SK-N-SH (cell line): ENCODE measurements at regions not wholly inside any gene's neighbourhood (a gene's known extent, or its start where the extent isn't known, plus 50 kb on each side); places are given as distances from the start of the nearest gene placed in this dataset.

Experiments
- CTCF ChIA-PET: fragments of 300-600, 350-600 bp; formaldehyde crosslinking; extraction: SDS; loops from one replicate; lab custom pipeline; 2021; lab: Yijun Ruan, JAX
- POLR2A ChIA-PET: fragments of 350-600 bp; sonication (Branson Sonifier 250); formaldehyde crosslinking; extraction: SDS; loops from one replicate; lab custom pipeline; 2020; ENCODE audit warnings: antibody characterized with exemption, inconsistent platforms; lab: Yijun Ruan, JAX
- DNase-seq: peaks from one replicate; pipeline ENCODE4 v3.0.0; 2012
- H2AFZ ChIP-seq: fragments of 200-600 bp; sonication (generic); 2 replicates; pipeline ENCODE4 v1.8.1; 2016; ENCODE audit warnings: antibody characterized with exemption, mild to moderate bottlenecking, low read depth
- H3F3A ChIP-seq: fragments of 200-600 bp; sonication (generic); replicated peaks from 2 replicates; pipeline ENCODE3; 2016; ENCODE audit warnings: antibody characterized with exemption, mild to moderate bottlenecking; ENCODE audit not compliant: insufficient read depth
- H3K27ac ChIP-seq, 2 experiments: fragments of 200-500 bp in 1 of 2; fragments of 200-600 bp in 1 of 2; sonication (Bioruptor generic) in 1 of 2; sonication (generic), shearing (Covaris generic) in 1 of 2; 2 replicates each; pipeline versions ENCODE4 v1.5.1 to v1.6.1; 2014 to 2016; ENCODE audit warnings: low read depth in 2 of 2, inconsistent platforms in 1 of 2, low read length in 1 of 2, mild to moderate bottlenecking in 1 of 2, mixed read lengths in 1 of 2
- H3K27me3 ChIP-seq: fragments of 200-600 bp; sonication (generic), shearing (Covaris generic); 2 replicates; pipeline ENCODE4 v1.6.1; 2016; ENCODE audit warnings: mixed run types; ENCODE audit not compliant: insufficient read depth
- H3K36me3 ChIP-seq, 2 experiments: fragments of 200-500 bp in 1 of 2; fragments of 200-600 bp in 1 of 2; sonication (Bioruptor generic) in 1 of 2; sonication (generic) in 1 of 2; replicated peaks in 1 of 2; 2 replicates each; pipeline versions ENCODE3 to v1.5.1; 2014 to 2016; ENCODE audit warnings: low read length in 1 of 2, mild to moderate bottlenecking in 1 of 2; ENCODE audit not compliant: insufficient read depth in 2 of 2, control insufficient read depth in 1 of 2
- H3K4me1 ChIP-seq, 2 experiments: fragments of 200-500 bp in 1 of 2; fragments of 200-600 bp in 1 of 2; sonication (Bioruptor generic) in 1 of 2; sonication (generic), shearing (Covaris generic) in 1 of 2; 2 replicates each; pipeline versions ENCODE4 v1.5.1 to v1.6.1; 2014 to 2016; ENCODE audit warnings: low read depth in 1 of 2, low read length in 1 of 2, mixed run types in 1 of 2; ENCODE audit not compliant: insufficient read depth in 2 of 2, control insufficient read depth in 1 of 2
- H3K4me2 ChIP-seq: fragments of 200-600 bp; sonication (generic), shearing (Covaris generic); 2 replicates; pipeline ENCODE4 v1.6.1; 2017; ENCODE audit warnings: mixed run types
- H3K4me3 ChIP-seq, 2 experiments: fragments of 200-500 bp in 1 of 2; fragments of 200-600 bp in 1 of 2; sonication (Bioruptor generic) in 1 of 2; sonication (generic), shearing (Covaris generic) in 1 of 2; 2 replicates each; pipeline versions ENCODE4 v1.5.1 to v1.8.1; 2014 to 2016; ENCODE audit warnings: low read depth in 2 of 2, inconsistent platforms in 1 of 2, low read length in 1 of 2, mild to moderate bottlenecking in 1 of 2, mixed read lengths in 1 of 2, moderate library complexity in 1 of 2
- H3K79me2 ChIP-seq: fragments of 200-600 bp; sonication (generic); 2 replicates; pipeline ENCODE4 v1.8.1; 2017; ENCODE audit warnings: mild to moderate bottlenecking; ENCODE audit not compliant: insufficient read depth
- H3K9ac ChIP-seq: fragments of 200-600 bp; sonication (generic); 2 replicates; pipeline ENCODE4 v1.6.1; 2017; ENCODE audit warnings: mixed run types
- H3K9me2 ChIP-seq: fragments of 200-600 bp; sonication (generic); 2 replicates; pipeline ENCODE4 v1.6.1; 2017; ENCODE audit warnings: mixed run types
- H3K9me3 ChIP-seq: fragments of 200-600 bp; sonication (generic); 2 replicates; pipeline ENCODE4 v1.6.1; 2017; ENCODE audit warnings: mixed run types, mild to moderate bottlenecking, moderate library complexity
- H4K20me1 ChIP-seq: fragments of 200-600 bp; sonication (generic); 2 replicates; pipeline ENCODE4 v1.6.1; 2017; ENCODE audit warnings: mild to moderate bottlenecking, mixed run types; ENCODE audit not compliant: insufficient read depth
- CTCF ChIP-seq: fragments of 200-600 bp; sonication (generic); IDR thresholded peaks from 2 replicates; pipeline ENCODE4 v1.6.1; 2017; ENCODE audit warnings: antibody characterized with exemption, mild to moderate bottlenecking, moderate library complexity
- ELF1 ChIP-seq: IDR thresholded peaks from 2 replicates; pipeline ENCODE4 v1.4.0; 2012
- EP300 ChIP-seq, 2 experiments: IDR thresholded peaks; 2 replicates each; pipeline versions ENCODE4 v1.4.0 to v1.6.1; 2012; ENCODE audit warnings: borderline replicate concordance in 1 of 2, low read depth in 1 of 2, low read length in 1 of 2
- FOSL2 ChIP-seq: IDR thresholded peaks from 2 replicates; pipeline ENCODE4 v1.4.0; 2012; ENCODE audit warnings: low read depth, mild to moderate bottlenecking, moderate library complexity, borderline replicate concordance
- GABPA ChIP-seq: IDR thresholded peaks from 2 replicates; pipeline ENCODE4 v1.4.0; 2012; ENCODE audit warnings: low read depth, mild to moderate bottlenecking
- GATA2 ChIP-seq: sonication (generic); formaldehyde crosslinking; IDR thresholded peaks from 2 replicates; pipeline ENCODE4 v1.5.0; 2020; ENCODE audit warnings: mild to moderate bottlenecking, missing genetic modification reagents
- MAX ChIP-seq: IDR thresholded peaks from 2 replicates; pipeline ENCODE4 v1.4.0; 2012; ENCODE audit warnings: low read depth
- MEF2A ChIP-seq: IDR thresholded peaks from 2 replicates; pipeline ENCODE4 v1.4.0; 2012; ENCODE audit warnings: low read depth, borderline replicate concordance
- NRF1 ChIP-seq: IDR thresholded peaks from 2 replicates; pipeline ENCODE4 v1.6.1; 2012; ENCODE audit warnings: low read depth, mild to moderate bottlenecking, low read length
- PBX3 ChIP-seq: IDR thresholded peaks from 2 replicates; pipeline ENCODE4; 2012
- POLR2AphosphoS5 ChIP-seq: IDR thresholded peaks from 2 replicates; pipeline ENCODE4 v1.6.1; 2012; ENCODE audit warnings: low read depth, low read length
- RAD21 ChIP-seq: IDR thresholded peaks from 2 replicates; pipeline ENCODE4 v1.6.1; 2012; ENCODE audit warnings: mild to moderate bottlenecking, low read length
- RCOR1 ChIP-seq: fragments of 150-350 bp; IDR thresholded peaks from 2 replicates; pipeline ENCODE4 v1.6.1; 2017; ENCODE audit warnings: antibody characterized with exemption, low read length
- REST ChIP-seq: IDR thresholded peaks from 2 replicates; pipeline ENCODE4 v1.6.1; 2012; ENCODE audit warnings: mild to moderate bottlenecking, low read depth, low read length, moderate library complexity
- RXRA ChIP-seq: IDR thresholded peaks from 2 replicates; pipeline ENCODE4 v1.4.0; 2012; ENCODE audit warnings: low read depth, mild to moderate bottlenecking, borderline replicate concordance
- SMC3 ChIP-seq: IDR thresholded peaks from 2 replicates; pipeline ENCODE4 v1.6.1; 2012; ENCODE audit warnings: low read depth, low read length, improper control_type of control experiment
- WGBS: methylation state at CpG from one replicate; pipeline ENCODE4 v1.1.6; 2017; ENCODE audit warnings: low lambda C conversion rate; 5-methylcytosine and 5-hydroxymethylcytosine counted together

GRCh38 chr4:156169861-156170260, 216.2 kb upstream of the CTSO start:
- no peak overlapping the region for H3K4me3 ChIP-seq
- no peak overlapping the region for H3K27ac ChIP-seq
- TF ChIP-seq SMC3 (no peak), EP300 (IDR thresholded peaks at IDR 0.05; ENCODE audit: borderline replicate concordance in 1 of 2, low read depth in 1 of 2, low read length in 1 of 2) (no peak), RCOR1 (no peak)
- H3K36me3 ChIP-seq: no peaks in the 10 kb centered on the region
- H3K9me2 ChIP-seq: no peaks in the 10 kb centered on the region
- ChIA-PET POLR2A (no interaction called here), CTCF (interaction anchor here (0.7 to 2.0 kb wide), 2 partner anchors 8 to 18 kb away, joined by 3 to 5 read pairs; no protein-coding TSS in a partner anchor)
- no peaks in the 10 kb centered on the region for H3K4me1 ChIP-seq
- no peaks in the 10 kb centered on the region for H3K9me3 ChIP-seq
- H2AFZ ChIP-seq: 0 out of 2 replicates have a peak overlapping the region, but pooled peaks have one; percentile 48
- no peaks in the 10 kb centered on the region for H3K79me2 ChIP-seq
- peaks cover 3% of the 10 kb centered on the region for H3F3A ChIP-seq
- no peak overlapping the region for H3K4me2 ChIP-seq
- WGBS: 26% methylated on average over 2 of the region's 2 CpGs
- no peak for DNase-seq
- no peak overlapping the region for H3K9ac ChIP-seq
- no peaks in the 10 kb centered on the region for H3K27me3 ChIP-seq
- no peaks in the 10 kb centered on the region for H4K20me1 ChIP-seq

- H4K20me1 ChIP-seq: no peaks in the 10 kb centered on the region
- DNase-seq: no peak
- H3K79me2 ChIP-seq: no peaks in the 10 kb centered on the region
- peaks cover 3% of the 10 kb centered on the region for H3F3A ChIP-seq
- no peaks in the 10 kb centered on the region for H3K9me3 ChIP-seq
- TF ChIP-seq FOSL2 (no peak), REST (no peak), EP300 (IDR thresholded peaks at IDR 0.05; ENCODE audit: borderline replicate concordance in 1 of 2, low read depth in 1 of 2, low read length in 1 of 2) (no peak), GATA2 (CRISPR knock-in tag) (no peak), PBX3 (no peak), RXRA (no peak), ELF1 (no peak), NRF1 (no peak), CTCF (peak; percentile 64), POLR2AphosphoS5 (no peak), RAD21 (peak; percentile 63), MAX (no peak), MEF2A (no peak), GABPA (no peak), SMC3 (peak; percentile 49; the same call in 1 of the 2 replicates)
- TF ChIP-seq, all 33 proteins: peak for 3
- 7% methylated on average over 3 of the region's 3 CpGs for WGBS
- ChIA-PET CTCF (interaction anchor here (2.0 kb wide), 1 partner anchor 9 kb away, joined by 5 read pairs; no protein-coding TSS in a partner anchor), POLR2A (no interaction called here)
- no peaks in the 10 kb centered on the region for H3K27me3 ChIP-seq
- H3K9me2 ChIP-seq: no peaks in the 10 kb centered on the region
- H3K27ac ChIP-seq: no peak overlapping the region
- no peak overlapping the region for H2AFZ ChIP-seq
- no peaks in the 10 kb centered on the region for H3K4me1 ChIP-seq
- H3K4me2 ChIP-seq: no peak overlapping the region
- H3K4me3 ChIP-seq: no peak overlapping the region
- H3K9ac ChIP-seq: no peak overlapping the region
- no peaks in the 10 kb centered on the region for H3K36me3 ChIP-seq
Measured at GRCh38 chr4:156169011-156169410, 215.3 kb upstream of the CTSO start.
